ENCODE measurements at regions not wholly inside any gene's neighbourhood (a gene's known extent, or its start where the extent isn't known, plus 50 kb on each side); places are given as distances from the start of the nearest gene placed in this dataset.

GRCh38 chr10:29725133-29725720 lies 90.5 kb upstream of the SVIL start:
- TF ChIP-seq EZH2phosphoT487 (IDR thresholded peaks at IDR 0.05; ENCODE audit: insufficient read depth, low read depth) = no peak
- no peak for TF ChIP-seq EZH2 (IDR thresholded peaks at IDR 0.05; ENCODE audit: insufficient read depth, poor library complexity, severe bottlenecking)

Data from GM23248 (cell line).